Fibroblast of pulmonary artery (primary cell): ENCODE measurements at regions not wholly inside any gene's neighbourhood (a gene's known extent, or its start where the extent isn't known, plus 50 kb on each side); places are given as distances from the start of the nearest gene placed in this dataset.
A peak's percentile ranks its signal among the peaks of the same experiment; 100 is the strongest.

Source experiments
- DNase-seq: peaks from one replicate; pipeline ENCODE4 v3.0.0-alpha.2; 2010; ENCODE audit warnings: low read depth
- H3K4me3 ChIP-seq: replicated peaks from 2 replicates; pipeline ENCODE4 v1.5.1; 2011; ENCODE audit warnings: low read depth, mild to moderate bottlenecking, control low read depth, low read length, moderate library complexity
- TF ChIP-seq, protein P1 (sequence below): IDR thresholded peaks from 2 replicates; pipeline ENCODE4 v1.5.1; 2011; ENCODE audit warnings: mild to moderate bottlenecking, control low read depth, low read length, inconsistent platforms; ENCODE audit errors: missing control alignments

DNA sequence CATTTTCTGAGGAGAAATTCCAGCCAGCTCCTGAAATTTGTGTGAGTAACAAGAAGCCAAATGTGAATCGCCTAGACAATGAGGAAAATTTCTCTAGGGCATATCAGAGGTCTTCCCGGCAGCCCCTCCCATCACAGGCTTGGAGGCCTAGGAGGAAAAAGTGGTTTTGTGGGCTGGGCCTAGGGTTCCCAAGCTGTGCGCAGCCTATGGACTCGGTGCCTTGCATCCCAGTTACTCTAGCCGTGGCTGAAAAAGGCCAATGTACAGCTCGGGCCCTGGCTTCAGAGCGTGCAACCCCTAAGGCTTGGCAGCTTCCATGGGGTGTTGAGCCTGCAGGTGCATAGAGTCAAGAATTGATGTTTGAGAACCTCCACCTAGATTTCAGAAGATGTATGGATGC is 556.2 kb upstream of the DSEL start:
- TF ChIP-seq, protein P1, sequence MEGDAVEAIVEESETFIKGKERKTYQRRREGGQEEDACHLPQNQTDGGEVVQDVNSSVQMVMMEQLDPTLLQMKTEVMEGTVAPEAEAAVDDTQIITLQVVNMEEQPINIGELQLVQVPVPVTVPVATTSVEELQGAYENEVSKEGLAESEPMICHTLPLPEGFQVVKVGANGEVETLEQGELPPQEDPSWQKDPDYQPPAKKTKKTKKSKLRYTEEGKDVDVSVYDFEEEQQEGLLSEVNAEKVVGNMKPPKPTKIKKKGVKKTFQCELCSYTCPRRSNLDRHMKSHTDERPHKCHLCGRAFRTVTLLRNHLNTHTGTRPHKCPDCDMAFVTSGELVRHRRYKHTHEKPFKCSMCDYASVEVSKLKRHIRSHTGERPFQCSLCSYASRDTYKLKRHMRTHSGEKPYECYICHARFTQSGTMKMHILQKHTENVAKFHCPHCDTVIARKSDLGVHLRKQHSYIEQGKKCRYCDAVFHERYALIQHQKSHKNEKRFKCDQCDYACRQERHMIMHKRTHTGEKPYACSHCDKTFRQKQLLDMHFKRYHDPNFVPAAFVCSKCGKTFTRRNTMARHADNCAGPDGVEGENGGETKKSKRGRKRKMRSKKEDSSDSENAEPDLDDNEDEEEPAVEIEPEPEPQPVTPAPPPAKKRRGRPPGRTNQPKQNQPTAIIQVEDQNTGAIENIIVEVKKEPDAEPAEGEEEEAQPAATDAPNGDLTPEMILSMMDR, result no peak
- no peak for DNase-seq

DNA sequence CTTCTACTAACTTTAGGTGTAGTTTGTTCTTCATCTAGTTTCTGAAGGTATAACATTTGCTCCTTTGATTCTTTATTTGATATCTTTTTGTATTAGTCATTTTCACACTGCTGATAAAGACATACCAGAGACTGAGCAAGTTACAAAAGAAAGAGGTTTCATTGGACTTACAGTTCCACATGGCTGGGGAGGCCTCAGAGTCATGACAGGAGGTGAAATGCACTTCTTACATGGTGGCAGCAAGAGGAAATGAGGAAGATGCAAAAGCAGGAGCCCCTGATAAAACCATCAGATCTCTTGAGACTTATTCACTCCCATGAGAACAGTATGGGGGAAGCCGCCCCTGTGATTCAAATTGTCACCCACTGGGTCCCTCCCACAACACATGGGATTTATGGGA is 544.4 kb upstream of the DSEL start:
- TF ChIP-seq, protein P1, result no peak
- no peak for DNase-seq
- H3K4me3 ChIP-seq, result no peak overlapping the region

More for the DNA sequence above, 556.2 kb upstream of the DSEL start:
- H3K4me3 ChIP-seq, result no peak overlapping the region

DNA sequence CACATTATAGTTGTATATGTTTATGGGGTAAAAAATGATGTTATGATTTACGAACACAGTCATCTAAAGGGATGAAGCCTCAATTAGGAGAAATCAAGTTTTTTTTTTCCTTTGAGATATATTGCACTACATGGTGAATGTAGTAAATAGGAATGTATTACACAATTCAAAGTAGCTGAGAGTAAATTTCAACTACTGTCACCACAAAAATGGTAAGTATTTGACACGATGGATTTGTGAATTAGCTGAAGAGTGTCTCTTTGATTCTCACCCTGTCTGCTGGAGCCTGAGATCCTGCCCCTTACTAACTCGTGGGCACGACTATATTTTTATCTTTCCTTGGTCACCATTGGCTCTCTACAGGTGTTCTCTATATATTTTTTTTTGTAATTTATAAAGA is 540.4 kb upstream of the DSEL start:
- DNase-seq, result peak; percentile 16
- no peak overlapping the region for H3K4me3 ChIP-seq
- TF ChIP-seq, protein P1, result no peak

DNA sequence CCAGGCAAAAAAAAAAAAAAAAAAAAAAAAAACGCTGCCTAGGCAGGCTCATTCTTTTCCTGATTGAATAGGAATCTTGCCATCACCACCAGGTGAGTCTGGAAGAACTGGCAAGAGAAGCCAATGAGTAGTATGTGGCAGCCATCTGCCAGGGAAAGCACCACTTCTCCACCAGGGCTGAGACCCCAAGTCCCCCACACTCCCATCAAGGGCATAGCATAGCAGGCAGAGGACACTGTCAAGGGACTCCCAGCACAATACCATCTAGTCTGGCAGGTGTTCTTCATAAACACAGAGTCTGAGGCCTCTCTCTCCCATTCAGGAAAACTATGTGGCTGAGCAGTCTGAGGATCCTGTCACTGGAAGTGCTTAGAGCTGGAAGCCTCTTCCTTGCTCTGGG is 538.1 kb upstream of the DSEL start:
- TF ChIP-seq, protein P1, result no peak
- DNase-seq, result no peak

DNA sequence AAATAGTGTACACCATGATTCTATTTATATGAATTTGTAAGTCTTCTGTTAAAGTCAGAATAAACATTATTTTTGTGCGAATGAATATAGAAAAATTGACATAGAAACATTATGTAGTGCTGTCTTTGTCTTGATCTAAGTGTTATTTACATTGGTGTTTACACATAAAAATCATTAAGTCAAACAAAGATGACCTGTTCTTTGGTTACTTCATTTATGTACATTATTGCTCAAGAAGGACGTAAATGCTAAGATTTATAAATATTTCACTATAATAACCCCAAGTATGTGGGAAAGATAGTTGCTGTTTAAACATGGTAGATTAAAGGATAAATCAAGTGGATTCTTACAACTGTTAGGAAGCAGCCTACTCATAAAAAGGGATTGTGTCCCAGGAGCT is 536.8 kb upstream of the DSEL start:
- TF ChIP-seq, protein P1, result no peak
- DNase-seq, result no peak
- H3K4me3 ChIP-seq, result no peak overlapping the region

More for the DNA sequence above, 538.1 kb upstream of the DSEL start:
- no peak overlapping the region for H3K4me3 ChIP-seq

DNA sequence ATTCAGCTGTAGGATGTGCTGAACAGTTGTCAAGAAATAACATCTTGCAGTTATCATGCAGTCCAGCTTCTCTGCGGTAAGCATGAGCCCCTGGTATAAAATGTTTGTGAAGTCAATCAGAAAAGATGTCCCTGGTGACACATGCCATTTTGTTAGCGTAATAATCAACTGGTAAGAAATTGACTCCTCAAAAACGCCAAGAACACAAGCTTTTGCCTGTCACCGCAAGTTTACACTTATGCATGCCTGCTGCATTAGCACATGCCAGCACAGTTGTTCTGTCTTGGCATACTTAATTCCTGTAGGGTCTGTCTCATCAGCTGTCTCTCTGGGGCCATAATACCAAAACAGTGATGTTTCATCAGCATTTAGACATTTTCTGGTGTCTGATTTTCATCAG is 524.8 kb upstream of the DSEL start:
- no peak for DNase-seq
- TF ChIP-seq, protein P1, result no peak
- no peak overlapping the region for H3K4me3 ChIP-seq

DNA sequence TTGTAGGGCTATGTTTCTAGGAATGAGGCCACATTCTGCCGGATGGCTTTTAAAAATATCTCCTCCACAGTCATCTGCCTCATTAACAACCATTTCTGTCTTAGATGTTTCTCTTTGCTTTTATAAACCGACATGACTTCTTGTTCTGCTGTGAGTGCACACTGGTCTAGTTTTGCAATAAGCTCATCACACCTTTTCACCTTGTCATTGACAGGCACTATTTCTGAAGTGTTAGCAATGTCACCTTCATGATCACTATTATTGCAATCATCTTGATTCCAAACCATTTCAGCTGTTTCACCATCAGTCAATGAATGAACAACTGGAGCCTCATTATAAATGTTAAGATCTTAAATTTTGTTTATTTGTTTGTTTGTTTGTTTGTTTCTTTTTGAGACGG is 523.7 kb upstream of the DSEL start:
- TF ChIP-seq, protein P1, result no peak
- H3K4me3 ChIP-seq, result no peak overlapping the region

More for the DNA sequence above, 523.7 kb upstream of the DSEL start:
- no peak for DNase-seq
